Calu3 (cell line): ENCODE measurements at regions not wholly inside any gene's neighbourhood (a gene's known extent, or its start where the extent isn't known, plus 50 kb on each side); places are given as distances from the start of the nearest gene placed in this dataset.

Experiments
- BruUV-seq: library from RNA; stranded (reverse); fragments of 400-500 nt; replicated peaks from 2 replicates; lab custom pipeline; 2021; lab: Mats Ljungman, UMichigan
- CTCF ChIA-PET: fragments of 300-600 bp; sonication (Branson Sonifier 250); formaldehyde crosslinking; loops from one replicate; lab custom pipeline; 2022; ENCODE audit warnings: antibody characterized with exemption; lab: Charles Lee
- DNase-seq: peaks from one replicate; pipeline ENCODE4 v3.0.0; 2022
- H3K27ac Mint-ChIP-seq: one replicate; pipeline ENCODE4 v1.8.0; 2022; ENCODE audit warnings: mixed read lengths; ENCODE audit not compliant: unreplicated experiment
- H3K27me3 Mint-ChIP-seq: one replicate; pipeline ENCODE4 v1.8.0; 2022; ENCODE audit warnings: mixed read lengths; ENCODE audit not compliant: unreplicated experiment
- H3K36me3 Mint-ChIP-seq: one replicate; pipeline ENCODE4 v1.8.0; 2022; ENCODE audit warnings: mild to moderate bottlenecking, moderate library complexity, mixed read lengths; ENCODE audit not compliant: insufficient read depth, unreplicated experiment
- H3K4me1 Mint-ChIP-seq: one replicate; pipeline ENCODE4 v1.8.0; 2022; ENCODE audit warnings: mild to moderate bottlenecking, low read depth, mixed read lengths; ENCODE audit not compliant: unreplicated experiment
- H3K4me3 Mint-ChIP-seq: one replicate; pipeline ENCODE4 v1.8.0; 2022; ENCODE audit warnings: mild to moderate bottlenecking, low read depth, moderate library complexity, mixed read lengths; ENCODE audit not compliant: unreplicated experiment
- H3K9me3 Mint-ChIP-seq: one replicate; pipeline ENCODE4 v1.8.0; 2022; ENCODE audit warnings: low read depth, mixed read lengths; ENCODE audit not compliant: unreplicated experiment
- CTCF ChIP-seq: fragments of 200-600 bp; IDR thresholded peaks from one replicate; pipeline ENCODE4 v1.8.0; 2022; ENCODE audit warnings: antibody characterized with exemption; ENCODE audit not compliant: unreplicated experiment
- intact Hi-C: fragments of 100-400 bp; cut with micrococcal nuclease; formaldehyde crosslinking; loops from one replicate; pipeline ENCODE4 v1.10.0; 2022; ENCODE audit not compliant: unreplicated experiment

GRCh38 chr21:39036581-39036980 lies 146.7 kb downstream of the PSMG1 start:
- no peaks in the 10 kb centered on the region for H3K36me3 Mint-ChIP-seq
- no peak overlapping the region for H3K4me3 Mint-ChIP-seq
- H3K4me1 Mint-ChIP-seq: no peaks in the 10 kb centered on the region
- no peak for DNase-seq
- TF ChIP-seq CTCF: no peak
- CTCF ChIA-PET: no interaction called here
- H3K9me3 Mint-ChIP-seq: no peaks in the 10 kb centered on the region
- peaks cover 18% of the 10 kb centered on the region for H3K27me3 Mint-ChIP-seq
- no TSS peak for BruUV-seq
- H3K27ac Mint-ChIP-seq: no peak overlapping the region
- intact Hi-C loops: no loop called here

GRCh38 chr21:39034590-39035536 lies 148.4 kb downstream of the PSMG1 start:
- no peak for TF ChIP-seq CTCF
- no TSS peak for BruUV-seq
- peaks cover 7% of the 10 kb centered on the region for H3K4me1 Mint-ChIP-seq
- no peak overlapping the region for H3K4me3 Mint-ChIP-seq
- no peaks in the 10 kb centered on the region for H3K36me3 Mint-ChIP-seq
- CTCF ChIA-PET: no interaction called here
- H3K27me3 Mint-ChIP-seq: peaks cover 18% of the 10 kb centered on the region
- DNase-seq: no peak
- H3K9me3 Mint-ChIP-seq: no peaks in the 10 kb centered on the region
- H3K27ac Mint-ChIP-seq: no peak overlapping the region
- intact Hi-C loops: no loop called here

GRCh38 chr21:39033878-39034589 lies 149.2 kb downstream of the PSMG1 start:
- H3K4me3 Mint-ChIP-seq: no peak overlapping the region
- H3K27ac Mint-ChIP-seq: no peak overlapping the region
- BruUV-seq: no TSS peak
- CTCF ChIA-PET: no interaction called here
- no peak for TF ChIP-seq CTCF
- H3K36me3 Mint-ChIP-seq: no peaks in the 10 kb centered on the region
- intact Hi-C loops: no loop called here
- H3K4me1 Mint-ChIP-seq: peaks cover 7% of the 10 kb centered on the region
- peak; percentile 16 for DNase-seq
- peaks cover 18% of the 10 kb centered on the region for H3K27me3 Mint-ChIP-seq
- no peaks in the 10 kb centered on the region for H3K9me3 Mint-ChIP-seq

- BruUV-seq: no TSS peak
These were observed 153.1 kb downstream of the PSMG1 start for GRCh38 chr21:39029900-39030884.

More at GRCh38 chr21:39029900-39030884, 153.1 kb downstream of the PSMG1 start:
- H3K4me3 Mint-ChIP-seq: no peak overlapping the region
- no peaks in the 10 kb centered on the region for H3K36me3 Mint-ChIP-seq
- peaks cover 4% of the 10 kb centered on the region for H3K27me3 Mint-ChIP-seq
- H3K4me1 Mint-ChIP-seq: peaks cover 7% of the 10 kb centered on the region
- no peak for TF ChIP-seq CTCF
- no peak overlapping the region for H3K27ac Mint-ChIP-seq
- no peaks in the 10 kb centered on the region for H3K9me3 Mint-ChIP-seq
- intact Hi-C loops: no loop called here
- CTCF ChIA-PET: interaction anchor here (1.2 kb wide), 1 partner anchor 9 kb away, joined by 3 read pairs; no protein-coding TSS in a partner anchor
- DNase-seq: peak; percentile 23
